Neural progenitor cell (in vitro differentiated cells): ENCODE measurements at regions not wholly inside any gene's neighbourhood (a gene's known extent, or its start where the extent isn't known, plus 50 kb on each side); places are given as distances from the start of the nearest gene placed in this dataset.

ENCODE experiments used
- DNase-seq: peaks from one replicate; pipeline ENCODE4 v3.0.0-alpha.2; 2016; ENCODE audit warnings: low spot score
- H2AFZ ChIP-seq: fragments of 200-600 bp; sonication (generic); replicated peaks from 2 replicates; pipeline ENCODE4 v1.6.1; 2016; ENCODE audit warnings: antibody characterized with exemption
- H3F3A ChIP-seq: fragments of 200-600 bp; sonication (generic); 2 replicates; pipeline ENCODE4 v1.6.1; 2016; ENCODE audit warnings: antibody characterized with exemption, low read depth
- H3K27ac ChIP-seq: fragments of 200-600 bp; sonication (generic); 2 replicates; pipeline ENCODE4 v1.5.1; 2016; ENCODE audit warnings: mild to moderate bottlenecking
- H3K27me3 ChIP-seq: fragments of 200-600 bp; sonication (generic); 2 replicates; pipeline ENCODE4 v1.6.1; 2016; ENCODE audit warnings: mild to moderate bottlenecking, moderate library complexity
- H3K36me3 ChIP-seq: fragments of 200-600 bp; sonication (generic); 2 replicates; pipeline ENCODE4 v1.5.1; 2016
- H3K4me1 ChIP-seq: fragments of 200-600 bp; sonication (generic); 2 replicates; pipeline ENCODE4 v1.6.1; 2016; ENCODE audit warnings: mixed run types
- H3K4me2 ChIP-seq: fragments of 200-600 bp; sonication (generic); 2 replicates; pipeline ENCODE4 v1.6.1; 2016
- H3K4me3 ChIP-seq: fragments of 200-600 bp; sonication (generic); 2 replicates; pipeline ENCODE4 v1.5.1; 2016
- H3K79me2 ChIP-seq: fragments of 200-600 bp; sonication (generic); 2 replicates; pipeline ENCODE4 v1.6.1; 2016; ENCODE audit warnings: low read depth
- H3K9ac ChIP-seq: fragments of 200-600 bp; sonication (generic); 2 replicates; pipeline ENCODE4 v1.6.1; 2016
- H3K9me3 ChIP-seq: fragments of 200-600 bp; sonication (generic); 2 replicates; pipeline ENCODE4 v1.5.1; 2016; ENCODE audit warnings: low read depth
- H4K20me1 ChIP-seq: fragments of 200-600 bp; sonication (generic); 2 replicates; pipeline ENCODE4 v1.6.1; 2016; ENCODE audit warnings: low read depth
- H3K27ac Mint-ChIP-seq: 3 replicates; pipeline ENCODE4 v1.8.0; 2021; ENCODE audit warnings: mixed read lengths
- H3K27me3 Mint-ChIP-seq: 2 replicates; pipeline ENCODE4 v1.8.0; 2022; ENCODE audit warnings: low read depth, mild to moderate bottlenecking, inconsistent platforms, moderate library complexity, mixed read lengths; ENCODE audit not compliant: insufficient read depth
- H3K36me3 Mint-ChIP-seq: 3 replicates; pipeline ENCODE4 v1.8.0; 2021; ENCODE audit warnings: mixed read lengths
- H3K4me1 Mint-ChIP-seq: 3 replicates; pipeline ENCODE4 v1.8.0; 2021; ENCODE audit warnings: mixed read lengths
- H3K4me3 Mint-ChIP-seq: 3 replicates; pipeline ENCODE4 v1.8.0; 2021; ENCODE audit warnings: mild to moderate bottlenecking, moderate library complexity, mixed read lengths
- H3K9me3 Mint-ChIP-seq: 3 replicates; pipeline ENCODE4 v1.8.0; 2020; ENCODE audit warnings: mixed read lengths
- CTCF ChIP-seq: fragments of 200-600 bp; sonication (generic); IDR thresholded peaks from 2 replicates; pipeline ENCODE4 v1.5.1; 2017; ENCODE audit warnings: antibody characterized with exemption, mild to moderate bottlenecking
- EZH2 ChIP-seq: fragments of 200-600 bp; sonication (generic); IDR thresholded peaks from 2 replicates; pipeline ENCODE4 v1.6.1; 2017; ENCODE audit warnings: antibody characterized with exemption, mild to moderate bottlenecking, moderate library complexity
- EZH2phosphoT487 ChIP-seq: fragments of 200-600 bp; sonication (generic); IDR thresholded peaks from 2 replicates; pipeline ENCODE4 v1.6.1; 2017; ENCODE audit warnings: antibody characterized with exemption

- H3K79me2 ChIP-seq, result no peaks in the 10 kb centered on the region
- no peak overlapping the region for H3K4me3 ChIP-seq
- H3K27me3 ChIP-seq, result no peaks in the 10 kb centered on the region
- no peaks in the 10 kb centered on the region for H3K36me3 ChIP-seq
- TF ChIP-seq EZH2phosphoT487, result no peak
- no peak for TF ChIP-seq CTCF
- no peak for TF ChIP-seq EZH2
- Mint-ChIP-seq H3K27me3 (peaks cover 9% of the 10 kb centered on the region), H3K27ac (no peak overlapping the region), H3K36me3 (peaks cover under 1% of the 10 kb centered on the region), H3K9me3 (no peaks in the 10 kb centered on the region), H3K4me3 (no peak overlapping the region), H3K4me1 (peaks cover 18% of the 10 kb centered on the region)
- no peaks in the 10 kb centered on the region for H4K20me1 ChIP-seq
- no peak overlapping the region for H3K27ac ChIP-seq
- no peak overlapping the region for H3K9ac ChIP-seq
- DNase-seq, result no peak
- H3K4me1 ChIP-seq, result peaks cover 7% of the 10 kb centered on the region
- no peak overlapping the region for H3K4me2 ChIP-seq
- no peaks in the 10 kb centered on the region for H3K9me3 ChIP-seq
- H3F3A ChIP-seq, result no peaks in the 10 kb centered on the region
- no peak overlapping the region for H2AFZ ChIP-seq
These were observed 136.4 kb upstream of the SALL4 start for GRCh38 chr20:51938559-51939258.

- Mint-ChIP-seq H3K4me1 (peaks cover 26% of the 10 kb centered on the region), H3K9me3 (no peaks in the 10 kb centered on the region), H3K27ac (no peak overlapping the region), H3K4me3 (no peak overlapping the region), H3K36me3 (no peaks in the 10 kb centered on the region), H3K27me3 (peaks cover 9% of the 10 kb centered on the region)
- peaks cover 7% of the 10 kb centered on the region for H3K4me1 ChIP-seq
- no peak overlapping the region for H3K9ac ChIP-seq
- H3K4me2 ChIP-seq, result no peak overlapping the region
- no peaks in the 10 kb centered on the region for H3K79me2 ChIP-seq
- H4K20me1 ChIP-seq, result no peaks in the 10 kb centered on the region
- TF ChIP-seq EZH2 (no peak), EZH2phosphoT487 (no peak), CTCF (no peak)
- H2AFZ ChIP-seq, result no peak overlapping the region
- no peak overlapping the region for H3K27ac ChIP-seq
- no peak overlapping the region for H3K4me3 ChIP-seq
- H3K9me3 ChIP-seq, result no peaks in the 10 kb centered on the region
- no peaks in the 10 kb centered on the region for H3K27me3 ChIP-seq
- no peaks in the 10 kb centered on the region for H3K36me3 ChIP-seq
- no peaks in the 10 kb centered on the region for H3F3A ChIP-seq
- DNase-seq, result no peak
These were observed 135.5 kb upstream of the SALL4 start for GRCh38 chr20:51937779-51938178.

- no peak for TF ChIP-seq EZH2phosphoT487
- no peak for TF ChIP-seq EZH2
- no peak for TF ChIP-seq CTCF
- no peaks in the 10 kb centered on the region for H3F3A ChIP-seq
These were observed 134.1 kb upstream of the SALL4 start for GRCh38 chr20:51936377-51936776.

More at GRCh38 chr20:51936377-51936776, 134.1 kb upstream of the SALL4 start:
- no peaks in the 10 kb centered on the region for H4K20me1 ChIP-seq
- Mint-ChIP-seq H3K4me3 (no peak overlapping the region), H3K36me3 (no peaks in the 10 kb centered on the region), H3K27me3 (peaks cover 9% of the 10 kb centered on the region), H3K27ac (no peak overlapping the region), H3K9me3 (no peaks in the 10 kb centered on the region), H3K4me1 (peaks cover 32% of the 10 kb centered on the region)
- H3K36me3 ChIP-seq, result no peaks in the 10 kb centered on the region
- no peak overlapping the region for H3K4me3 ChIP-seq
- no peaks in the 10 kb centered on the region for H3K79me2 ChIP-seq
- DNase-seq, result no peak
- H3K4me1 ChIP-seq, result peaks cover 11% of the 10 kb centered on the region
- H3K9me3 ChIP-seq, result no peaks in the 10 kb centered on the region
- H3K27ac ChIP-seq, result no peak overlapping the region
- H3K4me2 ChIP-seq, result no peak overlapping the region
- H3K9ac ChIP-seq, result no peak overlapping the region
- no peaks in the 10 kb centered on the region for H3K27me3 ChIP-seq
- no peak overlapping the region for H2AFZ ChIP-seq
